OCI-LY7 (cell line): ENCODE measurements at regions not wholly inside any gene's neighbourhood (a gene's known extent, or its start where the extent isn't known, plus 50 kb on each side); places are given as distances from the start of the nearest gene placed in this dataset.
"Not testable (repeated sequence)": the region's sequence is repeated elsewhere in the genome, so short reads cannot be mapped to it uniquely, and the experiment has no call there.

ENCODE experiments used
- BruUV-seq: library from RNA; stranded (reverse); fragments of 400-500 nt; replicated peaks from 2 replicates; lab custom pipeline; 2021; lab: Mats Ljungman, UMichigan
- CTCF ChIA-PET: fragments of 300-600 bp; sonication (Branson Sonifier 250); formaldehyde crosslinking; loops from one replicate; lab custom pipeline; 2022; ENCODE audit warnings: antibody characterized with exemption; ENCODE audit not compliant: unreplicated experiment; lab: Charles Lee
- POLR2A ChIA-PET: fragments of 300-600 bp; sonication (Branson Sonifier 250); formaldehyde crosslinking; loops from one replicate; lab custom pipeline; 2022; ENCODE audit warnings: antibody characterized with exemption; lab: Charles Lee
- DNase-seq: peaks from one replicate; pipeline ENCODE4 v3.0.0-alpha.2; 2015; ENCODE audit warnings: low spot score
- H2AFZ ChIP-seq: fragments of 200-600 bp; sonication (generic), shearing (Covaris generic); 2 replicates; pipeline ENCODE4 v1.6.1; 2014; ENCODE audit warnings: mild to moderate bottlenecking, antibody characterized with exemption, low read length, moderate library complexity
- H3K27ac ChIP-seq: fragments of 200-600 bp; sonication (generic); 2 replicates; pipeline ENCODE4 v1.5.1; 2014; ENCODE audit warnings: mixed run types, low read depth, mild to moderate bottlenecking, moderate library complexity, low read length, inconsistent platforms; ENCODE audit not compliant: poor library complexity, severe bottlenecking
- H3K36me3 ChIP-seq: fragments of 200-600 bp; sonication (generic); 2 replicates; pipeline ENCODE4 v1.6.1; 2014; ENCODE audit warnings: mild to moderate bottlenecking, antibody characterized with exemption, low read length, moderate library complexity, mixed read lengths; ENCODE audit not compliant: insufficient read depth
- H3K4me1 ChIP-seq: fragments of 200-600 bp; sonication (generic); 2 replicates; pipeline ENCODE4 v1.5.1; 2014; ENCODE audit warnings: mild to moderate bottlenecking, low read length; ENCODE audit not compliant: insufficient read depth, poor library complexity, severe bottlenecking
- H3K4me2 ChIP-seq: fragments of 200-600 bp; sonication (generic); 2 replicates; pipeline ENCODE4 v1.6.1; 2014; ENCODE audit warnings: mild to moderate bottlenecking, low read length
- H3K4me3 ChIP-seq: fragments of 200-600 bp; sonication (generic); 2 replicates; pipeline ENCODE4 v1.5.1; 2014; ENCODE audit warnings: mild to moderate bottlenecking, low read depth, low read length; ENCODE audit not compliant: poor library complexity, severe bottlenecking
- H3K79me2 ChIP-seq: fragments of 200-600 bp; sonication (generic); 2 replicates; pipeline ENCODE4 v1.6.1; 2016; ENCODE audit warnings: low read depth, mild to moderate bottlenecking, low read length, moderate library complexity, mixed read lengths; ENCODE audit not compliant: insufficient read depth
- H3K9me2 ChIP-seq: fragments of 200-600 bp; sonication (generic); 2 replicates; pipeline ENCODE4 v1.6.1; 2016; ENCODE audit warnings: mild to moderate bottlenecking, low read length, mixed read lengths; ENCODE audit not compliant: insufficient read depth
- H3K9me3 ChIP-seq: fragments of 200-600 bp; sonication (generic); 2 replicates; pipeline ENCODE4 v1.6.1; 2014; ENCODE audit warnings: mild to moderate bottlenecking, mixed run types, low read length, mixed read lengths
- H4K20me1 ChIP-seq: fragments of 200-600 bp; sonication (generic); 2 replicates; pipeline ENCODE4 v1.6.1; 2014; ENCODE audit warnings: mild to moderate bottlenecking, antibody characterized with exemption, low read length, moderate library complexity, mixed read lengths; ENCODE audit not compliant: insufficient read depth
- CTCF ChIP-seq: fragments of 200-600 bp; sonication (generic); conservative IDR thresholded peaks from 2 replicates; pipeline ENCODE4 v1.5.1; 2014; ENCODE audit warnings: mild to moderate bottlenecking, antibody characterized with exemption, low read length, moderate library complexity, mixed read lengths
- EZH2phosphoT487 ChIP-seq: fragments of 200-600 bp; sonication (generic); IDR thresholded peaks from 2 replicates; pipeline ENCODE4 v1.6.1; 2018; ENCODE audit warnings: low read depth, borderline replicate concordance, mild to moderate bottlenecking, mixed run types, antibody characterized with exemption, low read length, moderate library complexity, mixed read lengths
- intact Hi-C: fragments of 100-400 bp; cut with micrococcal nuclease; formaldehyde crosslinking; loops from one replicate; pipeline ENCODE4 v1.10.0; 2022; ENCODE audit not compliant: unreplicated experiment

- H3K27ac ChIP-seq, result no peak overlapping the region
- H3K9me3 ChIP-seq, result peaks cover 6% of the 10 kb centered on the region; the same call in 1 of the 2 replicates
- no peak overlapping the region for H2AFZ ChIP-seq
- H3K36me3 ChIP-seq, result no peaks in the 10 kb centered on the region
- H3K4me1 ChIP-seq, result no peaks in the 10 kb centered on the region
- intact Hi-C loops, result no loop called here
- H3K9me2 ChIP-seq, result no peaks in the 10 kb centered on the region
- no peaks in the 10 kb centered on the region for H4K20me1 ChIP-seq
- CTCF ChIA-PET, result no interaction called here
- TF ChIP-seq EZH2phosphoT487, result no peak
- TF ChIP-seq CTCF, result no peak
- DNase-seq, result no peak
- POLR2A ChIA-PET, result interaction anchor here (0.5 to 0.6 kb wide), 2 partner anchors 22 to 35 kb away, joined by 3 to 4 read pairs; no protein-coding TSS in a partner anchor
- no peaks in the 10 kb centered on the region for H3K79me2 ChIP-seq
- no peak overlapping the region for H3K4me3 ChIP-seq
- no TSS peak for BruUV-seq
- no peak overlapping the region for H3K4me2 ChIP-seq
These were observed 52.8 kb upstream of the CLDN24 start for GRCh38 chr4:183374950-183375555.

DNA sequence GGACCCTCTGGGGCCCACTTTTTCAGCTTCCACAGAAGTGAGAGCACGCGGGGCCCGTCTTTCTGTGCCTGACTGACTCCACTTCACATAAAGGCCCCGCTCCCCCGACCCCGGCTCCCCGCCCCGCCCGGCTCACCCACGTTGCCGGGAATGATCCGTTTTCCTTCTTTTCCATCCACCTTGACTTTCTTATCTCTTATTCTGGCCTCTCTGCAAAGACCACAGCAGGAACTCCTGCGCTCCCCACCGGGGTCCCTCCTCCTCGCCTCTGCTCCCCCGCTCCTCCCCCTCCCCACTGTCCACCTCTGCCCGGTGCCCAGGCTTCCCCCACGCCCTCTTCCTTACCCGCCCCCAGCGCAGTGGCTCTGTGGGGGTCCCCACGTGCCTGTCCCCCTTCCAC, 54.2 kb upstream of the CLDN24 start:
- H2AFZ ChIP-seq, result no peak overlapping the region
- no peaks in the 10 kb centered on the region for H3K36me3 ChIP-seq
- BruUV-seq, result no TSS peak
- peaks cover 6% of the 10 kb centered on the region; the same call in 1 of the 2 replicates for H3K9me3 ChIP-seq
- no peaks in the 10 kb centered on the region for H3K79me2 ChIP-seq
- no peaks in the 10 kb centered on the region for H4K20me1 ChIP-seq
- intact Hi-C loops, result no loop called here
- no peak overlapping the region for H3K4me3 ChIP-seq
- H3K4me2 ChIP-seq, result no peak overlapping the region
- TF ChIP-seq EZH2phosphoT487 (no peak), CTCF (no peak)
- POLR2A ChIA-PET, result no interaction called here
- no peak overlapping the region for H3K27ac ChIP-seq
- CTCF ChIA-PET, result no interaction called here
- no peaks in the 10 kb centered on the region for H3K4me1 ChIP-seq
- DNase-seq, result no peak
- no peaks in the 10 kb centered on the region for H3K9me2 ChIP-seq

DNA sequence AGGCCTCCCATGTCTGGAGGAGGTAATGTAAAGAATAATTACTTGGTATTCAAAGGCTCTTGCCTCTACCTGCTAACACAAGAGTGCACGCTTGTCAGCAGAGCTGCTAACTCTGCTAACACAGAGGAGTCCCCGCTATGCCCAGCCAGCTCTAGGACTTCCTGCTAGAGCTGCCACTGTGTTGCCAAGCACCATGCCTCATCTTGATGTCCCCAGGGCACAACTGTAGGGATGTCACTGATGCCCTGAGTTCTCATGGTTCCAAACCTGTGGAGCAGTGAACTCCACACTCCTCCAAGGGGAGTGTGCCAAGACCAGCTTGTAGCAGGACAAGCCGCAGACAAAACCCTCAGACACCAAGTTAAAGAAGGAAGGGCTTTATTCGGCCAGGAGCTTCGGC, 55.3 kb upstream of the CLDN24 start:
- ChIA-PET CTCF (no interaction called here), POLR2A (no interaction called here)
- no TSS peak for BruUV-seq
- TF ChIP-seq EZH2phosphoT487 (no peak), CTCF (no peak)
- no peak overlapping the region for H3K4me3 ChIP-seq
- H2AFZ ChIP-seq, result no peak overlapping the region
- H3K79me2 ChIP-seq, result no peaks in the 10 kb centered on the region
- no peak for DNase-seq
- no peaks in the 10 kb centered on the region for H3K4me1 ChIP-seq
- peaks cover 6% of the 10 kb centered on the region; the same call in 1 of the 2 replicates for H3K9me3 ChIP-seq
- no peaks in the 10 kb centered on the region for H4K20me1 ChIP-seq
- H3K4me2 ChIP-seq, result no peak overlapping the region
- H3K9me2 ChIP-seq, result no peaks in the 10 kb centered on the region
- intact Hi-C loops, result no loop called here
- no peaks in the 10 kb centered on the region for H3K36me3 ChIP-seq
- H3K27ac ChIP-seq, result no peak overlapping the region

GRCh38 chr4:183378347-183378746, 56.1 kb upstream of the CLDN24 start:
- H2AFZ ChIP-seq, H4K20me1 ChIP-seq, CTCF ChIA-PET, H3K4me2 ChIP-seq, H3K27ac ChIP-seq, H3K79me2 ChIP-seq, H3K4me1 ChIP-seq, DNase-seq, BruUV-seq, H3K36me3 ChIP-seq, H3K9me2 ChIP-seq, intact Hi-C loops, H3K9me3 ChIP-seq, H3K4me3 ChIP-seq: not testable (repeated sequence)
- POLR2A ChIA-PET, result interaction anchor here (0.6 kb wide), 1 partner anchor 1215 kb away, joined by 3 read pairs; no protein-coding TSS in a partner anchor
